ENCODE measurements at regions not wholly inside any gene's neighbourhood (a gene's known extent, or its start where the extent isn't known, plus 50 kb on each side); places are given as distances from the start of the nearest gene placed in this dataset.

DNA sequence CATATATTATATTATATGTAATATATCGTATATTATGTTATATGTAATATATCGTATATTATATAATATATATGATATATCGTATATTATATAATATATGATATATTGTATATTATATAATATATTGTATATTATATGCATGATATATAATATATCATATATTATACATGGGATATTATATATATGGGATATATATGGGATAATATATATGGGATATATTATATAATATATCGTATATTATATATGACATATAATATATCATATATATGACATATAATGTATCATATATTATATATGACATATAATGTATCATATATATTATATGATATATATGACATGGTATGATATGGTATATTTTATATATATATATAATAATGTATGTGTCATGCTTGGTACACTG, 79.5 kb upstream of the CALM2 start (continued):
- TF ChIP-seq, protein P1, sequence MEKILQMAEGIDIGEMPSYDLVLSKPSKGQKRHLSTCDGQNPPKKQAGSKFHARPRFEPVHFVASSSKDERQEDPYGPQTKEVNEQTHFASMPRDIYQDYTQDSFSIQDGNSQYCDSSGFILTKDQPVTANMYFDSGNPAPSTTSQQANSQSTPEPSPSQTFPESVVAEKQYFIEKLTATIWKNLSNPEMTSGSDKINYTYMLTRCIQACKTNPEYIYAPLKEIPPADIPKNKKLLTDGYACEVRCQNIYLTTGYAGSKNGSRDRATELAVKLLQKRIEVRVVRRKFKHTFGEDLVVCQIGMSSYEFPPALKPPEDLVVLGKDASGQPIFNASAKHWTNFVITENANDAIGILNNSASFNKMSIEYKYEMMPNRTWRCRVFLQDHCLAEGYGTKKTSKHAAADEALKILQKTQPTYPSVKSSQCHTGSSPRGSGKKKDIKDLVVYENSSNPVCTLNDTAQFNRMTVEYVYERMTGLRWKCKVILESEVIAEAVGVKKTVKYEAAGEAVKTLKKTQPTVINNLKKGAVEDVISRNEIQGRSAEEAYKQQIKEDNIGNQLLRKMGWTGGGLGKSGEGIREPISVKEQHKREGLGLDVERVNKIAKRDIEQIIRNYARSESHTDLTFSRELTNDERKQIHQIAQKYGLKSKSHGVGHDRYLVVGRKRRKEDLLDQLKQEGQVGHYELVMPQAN (conservative IDR thresholded peaks at IDR 0.05): no peak

- no peaks in the 10 kb centered on the region for H3K27me3 ChIP-seq (replicated peaks in 1 of 2; ENCODE audit: control insufficient read depth in 2 of 2, insufficient read depth in 2 of 2, low read length in 1 of 2)
- H3K27ac ChIP-seq (ENCODE audit: control insufficient read depth, insufficient read depth): no peak overlapping the region
- H3K36me3 ChIP-seq (ENCODE audit: control insufficient read depth in 2 of 2, insufficient read depth in 2 of 2, low read length in 1 of 2): no peaks in the 10 kb centered on the region
- ChIA-PET POLR2A (interaction anchor here (0.5 kb wide), 1 partner anchor 538 kb away, joined by 4 read pairs; no protein-coding TSS in a partner anchor), SMC1A (ENCODE audit: uncharacterized antibody, unreplicated experiment) (interaction anchor here (0.8 to 2.3 kb wide), 8 partner anchors 46 to 75 kb away, joined by 3 to 8 read pairs (median 5); no protein-coding TSS in a partner anchor), RAD21 (ENCODE audit: unreplicated experiment) (interaction anchor here (0.6 to 2.3 kb wide), 10 partner anchors 47 to 183 kb away, joined by 3 to 7 read pairs (median 4); no protein-coding TSS in a partner anchor), CTCF (interaction anchor here (0.8 to 2.1 kb wide), 7 partner anchors 18 to 80 kb away, joined by 3 to 9 read pairs (median 3); no protein-coding TSS in a partner anchor)
- in situ Hi-C loops (cut with MboI): no loop called here
- BruUV-seq (replicated peaks): no TSS peak
- H4K20me1 ChIP-seq (ENCODE audit: control insufficient read depth, insufficient read depth): no peaks in the 10 kb centered on the region
- intact Hi-C loops (cut with micrococcal nuclease; ENCODE audit: unreplicated experiment): no loop called here
- no peak overlapping the region for H3K4me3 ChIP-seq
- peak; percentile 63 for ATAC-seq
- DNase-seq (ENCODE audit: low read depth, low spot score): no peak
- WGBS (ENCODE audit: insufficient coverage, insufficient replicate concordance, low lambda C conversion rate, missing lambda C conversion rate): 5% methylated on average over 4 of the region's 5 CpGs
- peaks cover 7% of the 10 kb centered on the region for H3K4me1 ChIP-seq (ENCODE audit: control insufficient read depth, insufficient read depth, low read length)
- no peak overlapping the region for H2AFZ ChIP-seq (ENCODE audit: control insufficient read depth, low read depth, low read length)
- no peaks in the 10 kb centered on the region for H3K9me3 ChIP-seq (replicated peaks; ENCODE audit: control insufficient read depth, insufficient read depth, low read length)
- no peaks in the 10 kb centered on the region for H3K79me2 ChIP-seq (ENCODE audit: control insufficient read depth, insufficient read depth, low read length)
- H3K9ac ChIP-seq (ENCODE audit: control insufficient read depth, insufficient read depth, low read length): no peak overlapping the region
- no peak overlapping the region; the same call in 1 of the 2 replicates for H3K4me2 ChIP-seq (ENCODE audit: control insufficient read depth, insufficient read depth)
- FAIRE-seq: peak; percentile 52
- TF ChIP-seq EED (IDR thresholded peaks at IDR 0.05; ENCODE audit: low read depth) (no peak), SPI1 (IDR thresholded peaks at IDR 0.05; ENCODE audit: borderline replicate concordance, insufficient read depth, low read depth, low read length) (peak; percentile 91), STAT1 (conservative IDR thresholded peaks at IDR 0.05) (no peak), RELA (IDR thresholded peaks at IDR 0.05; ENCODE audit: borderline replicate concordance, partially characterized antibody) (no peak), ZNF24 (IDR thresholded peaks at IDR 0.05) (no peak), NRF1 (conservative IDR thresholded peaks at IDR 0.05; ENCODE audit: low read depth, low read length) (no peak), CHD4 (IDR thresholded peaks at IDR 0.05) (no peak), TCF3 (IDR thresholded peaks at IDR 0.05; ENCODE audit: borderline replicate concordance, insufficient read depth, low read depth, low read length) (peak; percentile 26; the same call in 1 of the 2 replicates), REST (IDR thresholded peaks at IDR 0.05; ENCODE audit: low read depth, low read length) (no peak), SREBF1 (IDR thresholded peaks at IDR 0.05; ENCODE audit: low read length) (no peak), HCFC1 (IDR thresholded peaks at IDR 0.05; ENCODE audit: low read length) (no peak)
- TF ChIP-seq, protein P2, sequence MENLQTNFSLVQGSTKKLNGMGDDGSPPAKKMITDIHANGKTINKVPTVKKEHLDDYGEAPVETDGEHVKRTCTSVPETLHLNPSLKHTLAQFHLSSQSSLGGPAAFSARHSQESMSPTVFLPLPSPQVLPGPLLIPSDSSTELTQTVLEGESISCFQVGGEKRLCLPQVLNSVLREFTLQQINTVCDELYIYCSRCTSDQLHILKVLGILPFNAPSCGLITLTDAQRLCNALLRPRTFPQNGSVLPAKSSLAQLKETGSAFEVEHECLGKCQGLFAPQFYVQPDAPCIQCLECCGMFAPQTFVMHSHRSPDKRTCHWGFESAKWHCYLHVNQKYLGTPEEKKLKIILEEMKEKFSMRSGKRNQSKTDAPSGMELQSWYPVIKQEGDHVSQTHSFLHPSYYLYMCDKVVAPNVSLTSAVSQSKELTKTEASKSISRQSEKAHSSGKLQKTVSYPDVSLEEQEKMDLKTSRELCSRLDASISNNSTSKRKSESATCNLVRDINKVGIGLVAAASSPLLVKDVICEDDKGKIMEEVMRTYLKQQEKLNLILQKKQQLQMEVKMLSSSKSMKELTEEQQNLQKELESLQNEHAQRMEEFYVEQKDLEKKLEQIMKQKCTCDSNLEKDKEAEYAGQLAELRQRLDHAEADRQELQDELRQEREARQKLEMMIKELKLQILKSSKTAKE (IDR thresholded peaks at IDR 0.05; ENCODE audit: low read depth, poor library complexity, severe bottlenecking): no peak
- TF ChIP-seq, protein P3, sequence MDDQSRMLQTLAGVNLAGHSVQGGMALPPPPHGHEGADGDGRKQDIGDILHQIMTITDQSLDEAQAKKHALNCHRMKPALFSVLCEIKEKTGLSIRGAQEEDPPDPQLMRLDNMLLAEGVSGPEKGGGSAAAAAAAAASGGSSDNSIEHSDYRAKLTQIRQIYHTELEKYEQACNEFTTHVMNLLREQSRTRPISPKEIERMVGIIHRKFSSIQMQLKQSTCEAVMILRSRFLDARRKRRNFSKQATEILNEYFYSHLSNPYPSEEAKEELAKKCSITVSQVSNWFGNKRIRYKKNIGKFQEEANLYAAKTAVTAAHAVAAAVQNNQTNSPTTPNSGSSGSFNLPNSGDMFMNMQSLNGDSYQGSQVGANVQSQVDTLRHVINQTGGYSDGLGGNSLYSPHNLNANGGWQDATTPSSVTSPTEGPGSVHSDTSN (IDR thresholded peaks at IDR 0.05; ENCODE audit: insufficient replicate concordance, low read depth, low read length): no peak
These were observed 78.2 kb upstream of the CALM2 start for GRCh38 chr2:47254464-47254863.

All from GM12878 (cell line).